SKM-1 treated with dmso at 0.1 percent for 144 hours (cell line): ENCODE measurements at regions not wholly inside any gene's neighbourhood (a gene's known extent, or its start where the extent isn't known, plus 50 kb on each side); places are given as distances from the start of the nearest gene placed in this dataset.

ENCODE experiments used
- DNase-seq: peaks from one replicate; lab custom pipeline; 2025; ENCODE audit not compliant: unreplicated experiment; lab: John Stamatoyannopoulos, UW

GRCh38 chr3:144200004-144200403 is 228.4 kb downstream of the DIPK2A start:
- DNase-seq: no peak

- DNase-seq: no peak
These were observed 228.8 kb downstream of the DIPK2A start for GRCh38 chr3:144200466-144200865.

- DNase-seq: no peak
These were observed 250.1 kb downstream of the DIPK2A start for GRCh38 chr3:144221761-144222160.

- DNase-seq: no peak
These were observed 257.7 kb downstream of the DIPK2A start for GRCh38 chr3:144229330-144229729.

- DNase-seq: no peak
These were observed 258.3 kb downstream of the DIPK2A start for GRCh38 chr3:144229953-144230352.

- DNase-seq: no peak
These were observed 263.9 kb downstream of the DIPK2A start for GRCh38 chr3:144235489-144235888.

GRCh38 chr3:144237351-144237750 is 265.7 kb downstream of the DIPK2A start:
- no peak for DNase-seq

- no peak for DNase-seq
These were observed 269.8 kb downstream of the DIPK2A start for GRCh38 chr3:144241404-144241803.

GRCh38 chr3:144242747-144243146 is 271.1 kb downstream of the DIPK2A start:
- DNase-seq: no peak

GRCh38 chr3:144244662-144245061 is 273.0 kb downstream of the DIPK2A start:
- DNase-seq: no peak

GRCh38 chr3:144252896-144253295 is 281.3 kb downstream of the DIPK2A start:
- no peak for DNase-seq

- DNase-seq: no peak
These were observed 285.8 kb downstream of the DIPK2A start for GRCh38 chr3:144257381-144257780.

GRCh38 chr3:144259267-144259666 is 287.6 kb downstream of the DIPK2A start:
- no peak for DNase-seq

GRCh38 chr3:144263706-144264105 is 292.1 kb downstream of the DIPK2A start:
- no peak for DNase-seq

- DNase-seq: no peak
These were observed 292.7 kb downstream of the DIPK2A start for GRCh38 chr3:144264350-144264749.

GRCh38 chr3:144264794-144265193 is 293.2 kb downstream of the DIPK2A start:
- DNase-seq: no peak

GRCh38 chr3:144265542-144266100 is 294.0 kb downstream of the DIPK2A start:
- DNase-seq: no peak

GRCh38 chr3:144270100-144270499 is 298.5 kb downstream of the DIPK2A start:
- no peak for DNase-seq

- no peak for DNase-seq
These were observed 301.1 kb downstream of the DIPK2A start for GRCh38 chr3:144272680-144273079.

GRCh38 chr3:144273601-144274000 is 302.0 kb downstream of the DIPK2A start:
- DNase-seq: no peak

GRCh38 chr3:144275005-144275404 is 303.4 kb downstream of the DIPK2A start:
- no peak for DNase-seq

GRCh38 chr3:144282313-144282712 is 310.7 kb downstream of the DIPK2A start:
- DNase-seq: no peak

- no peak for DNase-seq
These were observed 314.8 kb downstream of the DIPK2A start for GRCh38 chr3:144286235-144286910.
